ENCODE measurements at regions not wholly inside any gene's neighbourhood (a gene's known extent, or its start where the extent isn't known, plus 50 kb on each side); places are given as distances from the start of the nearest gene placed in this dataset.
"Not testable (repeated sequence)": the region's sequence is repeated elsewhere in the genome, so short reads cannot be mapped to it uniquely, and the experiment has no call there.

GRCh38 chr2:144115739-144116291, 404.1 kb downstream of the ZEB2 start:
- DNase-seq, result no peak

- no peak for DNase-seq
Observed at GRCh38 chr2:144114760-144115159, 405.2 kb downstream of the ZEB2 start.

GRCh38 chr2:144111437-144111836, 408.5 kb downstream of the ZEB2 start:
- DNase-seq, result no peak

GRCh38 chr2:144106104-144106503, 413.8 kb downstream of the ZEB2 start:
- not testable (repeated sequence) for DNase-seq

GRCh38 chr2:144102386-144102785, 417.5 kb downstream of the ZEB2 start:
- DNase-seq, result no peak

GRCh38 chr2:144099780-144100377, 420.0 kb downstream of the ZEB2 start:
- no peak for DNase-seq

- no peak for DNase-seq
Observed at GRCh38 chr2:144099340-144099739, 420.6 kb downstream of the ZEB2 start.

GRCh38 chr2:144097440-144098225, 422.3 kb downstream of the ZEB2 start:
- DNase-seq, result no peak

GRCh38 chr2:144096531-144096930, 423.4 kb downstream of the ZEB2 start:
- no peak for DNase-seq

GRCh38 chr2:144094408-144095151, 425.3 kb downstream of the ZEB2 start:
- no peak for DNase-seq

- DNase-seq, result no peak
Observed at GRCh38 chr2:144091622-144092021, 428.3 kb downstream of the ZEB2 start.

- DNase-seq, result no peak
Observed at GRCh38 chr2:144088863-144089262, 431.1 kb downstream of the ZEB2 start.

GRCh38 chr2:144086965-144087364, 433.0 kb downstream of the ZEB2 start:
- DNase-seq, result no peak

GRCh38 chr2:144085016-144085415, 434.9 kb downstream of the ZEB2 start:
- no peak for DNase-seq

GRCh38 chr2:144084114-144084661, 435.7 kb downstream of the ZEB2 start:
- no peak for DNase-seq

GRCh38 chr2:144083211-144083610, 436.7 kb downstream of the ZEB2 start:
- DNase-seq, result no peak

- DNase-seq, result no peak
Observed at GRCh38 chr2:144082777-144083176, 437.1 kb downstream of the ZEB2 start.

GRCh38 chr2:144082327-144082726, 437.6 kb downstream of the ZEB2 start:
- no peak for DNase-seq

GRCh38 chr2:144081272-144081671, 438.6 kb downstream of the ZEB2 start:
- DNase-seq, result no peak

GRCh38 chr2:144079803-144080202, 440.1 kb downstream of the ZEB2 start:
- no peak for DNase-seq

- DNase-seq, result no peak
Observed at GRCh38 chr2:144078802-144079724, 440.9 kb downstream of the ZEB2 start.

- no peak for DNase-seq
Observed at GRCh38 chr2:144078106-144078505, 441.8 kb downstream of the ZEB2 start.
